ENCODE measurements at regions not wholly inside any gene's neighbourhood (a gene's known extent, or its start where the extent isn't known, plus 50 kb on each side); places are given as distances from the start of the nearest gene placed in this dataset.

- TF ChIP-seq ZNF674 (CRISPR knock-in tag; IDR thresholded peaks at IDR 0.05; ENCODE audit: low read depth) (no peak), SOX6 (IDR thresholded peaks at IDR 0.05) (no peak), SOX6 (CRISPR knock-in tag; IDR thresholded peaks at IDR 0.05) (no peak), ELF1 (CRISPR knock-in tag; IDR thresholded peaks at IDR 0.05) (no peak), ZNF263 (CRISPR knock-in tag; IDR thresholded peaks at IDR 0.05) (no peak)
- TF ChIP-seq, protein P1, sequence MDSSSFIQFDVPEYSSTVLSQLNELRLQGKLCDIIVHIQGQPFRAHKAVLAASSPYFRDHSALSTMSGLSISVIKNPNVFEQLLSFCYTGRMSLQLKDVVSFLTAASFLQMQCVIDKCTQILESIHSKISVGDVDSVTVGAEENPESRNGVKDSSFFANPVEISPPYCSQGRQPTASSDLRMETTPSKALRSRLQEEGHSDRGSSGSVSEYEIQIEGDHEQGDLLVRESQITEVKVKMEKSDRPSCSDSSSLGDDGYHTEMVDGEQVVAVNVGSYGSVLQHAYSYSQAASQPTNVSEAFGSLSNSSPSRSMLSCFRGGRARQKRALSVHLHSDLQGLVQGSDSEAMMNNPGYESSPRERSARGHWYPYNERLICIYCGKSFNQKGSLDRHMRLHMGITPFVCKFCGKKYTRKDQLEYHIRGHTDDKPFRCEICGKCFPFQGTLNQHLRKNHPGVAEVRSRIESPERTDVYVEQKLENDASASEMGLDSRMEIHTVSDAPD (CRISPR knock-in tag; IDR thresholded peaks at IDR 0.05), result no peak
- TF ChIP-seq, protein P2, sequence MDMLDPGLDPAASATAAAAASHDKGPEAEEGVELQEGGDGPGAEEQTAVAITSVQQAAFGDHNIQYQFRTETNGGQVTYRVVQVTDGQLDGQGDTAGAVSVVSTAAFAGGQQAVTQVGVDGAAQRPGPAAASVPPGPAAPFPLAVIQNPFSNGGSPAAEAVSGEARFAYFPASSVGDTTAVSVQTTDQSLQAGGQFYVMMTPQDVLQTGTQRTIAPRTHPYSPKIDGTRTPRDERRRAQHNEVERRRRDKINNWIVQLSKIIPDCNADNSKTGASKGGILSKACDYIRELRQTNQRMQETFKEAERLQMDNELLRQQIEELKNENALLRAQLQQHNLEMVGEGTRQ (IDR thresholded peaks at IDR 0.05; ENCODE audit: low read depth, low read length), result no peak
- TF ChIP-seq, protein P2 (CRISPR knock-in tag; IDR thresholded peaks at IDR 0.05; ENCODE audit: borderline replicate concordance), result no peak
These were observed 162.5 kb downstream of the TYW3 start for GRCh38 chr1:74895411-74895810.
